ENCODE measurements at regions not wholly inside any gene's neighbourhood (a gene's known extent, or its start where the extent isn't known, plus 50 kb on each side); places are given as distances from the start of the nearest gene placed in this dataset.

GRCh38 chr1:187046293-187046692, 217.5 kb downstream of the PLA2G4A start:
- Histone ChIP-seq H3K9me3 (no peaks in the 10 kb centered on the region), H3K4me1 (no peaks in the 10 kb centered on the region), H3K27me3 (no peaks in the 10 kb centered on the region), H3K36me3 (no peaks in the 10 kb centered on the region), H3K27ac (no peak overlapping the region), H3K4me3 (replicated peaks in 1 of 3) (no peak overlapping the region)
- DNase-seq: no peak
- TF ChIP-seq POLR2A (IDR thresholded peaks at IDR 0.05) (no peak), CTCF (IDR thresholded peaks at IDR 0.05) (no peak)
- WGBS, 2 donors: 83 to 88% methylated on average over 5 of the region's 5 CpGs
- intact Hi-C loops (cut with DNase I): no loop called here

GRCh38 chr1:187047298-187047697, 218.5 kb downstream of the PLA2G4A start:
- H3K9me3 ChIP-seq: no peaks in the 10 kb centered on the region
- no peaks in the 10 kb centered on the region for H3K36me3 ChIP-seq
- no peaks in the 10 kb centered on the region for H3K4me1 ChIP-seq
- TF ChIP-seq POLR2A (IDR thresholded peaks at IDR 0.05) (no peak), CTCF (IDR thresholded peaks at IDR 0.05) (no peak)
- WGBS, 2 donors: 69 to 77% methylated on average over 5 of the region's 5 CpGs
- no peak for DNase-seq
- intact Hi-C loops (cut with DNase I): no loop called here
- H3K27ac ChIP-seq: no peak overlapping the region
- no peaks in the 10 kb centered on the region for H3K27me3 ChIP-seq
- no peak overlapping the region for H3K4me3 ChIP-seq (replicated peaks in 1 of 3)

GRCh38 chr1:187051618-187052232, 223.0 kb downstream of the PLA2G4A start:
- Histone ChIP-seq H3K27me3 (no peaks in the 10 kb centered on the region), H3K9me3 (no peaks in the 10 kb centered on the region), H3K4me1 (peaks cover 2 to 7% of the 10 kb centered on the region in 2 donors), H3K36me3 (no peaks in the 10 kb centered on the region), H3K4me3 (replicated peaks in 1 of 3) (no peak overlapping the region), H3K27ac (no peak overlapping the region)
- intact Hi-C loops (cut with DNase I): no loop called here
- no peak for TF ChIP-seq POLR2A (IDR thresholded peaks at IDR 0.05)
- TF ChIP-seq CTCF (IDR thresholded peaks at IDR 0.05): peak in 4 of 6 experiments; percentile 20 to 49 (median 40)
- no peak for DNase-seq
- WGBS, 2 donors: 9 to 13% methylated on average over 4 of the region's 4 CpGs

GRCh38 chr1:187053876-187054275, 225.1 kb downstream of the PLA2G4A start:
- intact Hi-C loops (cut with DNase I): no loop called here
- WGBS, 2 donors: 42% methylated on average over 4 of the region's 4 CpGs
- no peak for DNase-seq
- Histone ChIP-seq H3K36me3 (no peaks in the 10 kb centered on the region), H3K9me3 (no peaks in the 10 kb centered on the region), H3K27ac (no peak overlapping the region), H3K4me1 (peaks cover 2 to 7% of the 10 kb centered on the region in 2 donors), H3K27me3 (no peaks in the 10 kb centered on the region), H3K4me3 (replicated peaks in 1 of 3) (no peak overlapping the region)
- TF ChIP-seq POLR2A (IDR thresholded peaks at IDR 0.05) (no peak), CTCF (IDR thresholded peaks at IDR 0.05) (no peak)

- intact Hi-C loops (cut with DNase I): no loop called here
- TF ChIP-seq POLR2A (IDR thresholded peaks at IDR 0.05): no peak
- TF ChIP-seq CTCF (IDR thresholded peaks at IDR 0.05): no peak
- 70 to 71% methylated on average over 3 of the region's 3 CpGs for WGBS, 2 donors
Observed at GRCh38 chr1:187054862-187055757, 226.4 kb downstream of the PLA2G4A start.

More at GRCh38 chr1:187054862-187055757, 226.4 kb downstream of the PLA2G4A start:
- DNase-seq: no peak
- Histone ChIP-seq H3K9me3 (no peaks in the 10 kb centered on the region), H3K27ac (no peak overlapping the region), H3K4me3 (replicated peaks in 1 of 3) (no peak overlapping the region), H3K36me3 (no peaks in the 10 kb centered on the region), H3K27me3 (no peaks in the 10 kb centered on the region), H3K4me1 (peaks cover 2 to 7% of the 10 kb centered on the region in 2 donors)
